Panc1 (cell line): ENCODE measurements at regions not wholly inside any gene's neighbourhood (a gene's known extent, or its start where the extent isn't known, plus 50 kb on each side); places are given as distances from the start of the nearest gene placed in this dataset.

Experiments
- CTCF ChIP-seq: fragments of 450-650 bp; IDR thresholded peaks from 2 replicates; pipeline ENCODE4 v1.5.1; 2017; ENCODE audit warnings: mild to moderate bottlenecking
- POLR2AphosphoS5 ChIP-seq: IDR thresholded peaks from 2 replicates; pipeline ENCODE4 v1.6.1; 2012; ENCODE audit warnings: mild to moderate bottlenecking, low read depth, low read length, moderate library complexity
- SIN3A ChIP-seq: IDR thresholded peaks from 2 replicates; pipeline ENCODE4 v1.6.1; 2012; ENCODE audit warnings: low read depth, mild to moderate bottlenecking, low read length, moderate library complexity, borderline replicate concordance; ENCODE audit not compliant: insufficient read depth
- TCF7L2 ChIP-seq: IDR thresholded peaks from 2 replicates; pipeline ENCODE4 v1.6.1; 2011; ENCODE audit warnings: mild to moderate bottlenecking, low read depth, low read length, inconsistent platforms
- TF ChIP-seq, protein P1 (sequence below), 2 experiments: IDR thresholded peaks; 2 replicates each; pipeline ENCODE4 v1.6.1; 2011 to 2012; ENCODE audit warnings: low read depth in 2 of 2, control low read depth in 1 of 2, low read length in 1 of 2, mild to moderate bottlenecking in 1 of 2, moderate library complexity in 1 of 2; ENCODE audit not compliant: insufficient read depth in 1 of 2

DNA sequence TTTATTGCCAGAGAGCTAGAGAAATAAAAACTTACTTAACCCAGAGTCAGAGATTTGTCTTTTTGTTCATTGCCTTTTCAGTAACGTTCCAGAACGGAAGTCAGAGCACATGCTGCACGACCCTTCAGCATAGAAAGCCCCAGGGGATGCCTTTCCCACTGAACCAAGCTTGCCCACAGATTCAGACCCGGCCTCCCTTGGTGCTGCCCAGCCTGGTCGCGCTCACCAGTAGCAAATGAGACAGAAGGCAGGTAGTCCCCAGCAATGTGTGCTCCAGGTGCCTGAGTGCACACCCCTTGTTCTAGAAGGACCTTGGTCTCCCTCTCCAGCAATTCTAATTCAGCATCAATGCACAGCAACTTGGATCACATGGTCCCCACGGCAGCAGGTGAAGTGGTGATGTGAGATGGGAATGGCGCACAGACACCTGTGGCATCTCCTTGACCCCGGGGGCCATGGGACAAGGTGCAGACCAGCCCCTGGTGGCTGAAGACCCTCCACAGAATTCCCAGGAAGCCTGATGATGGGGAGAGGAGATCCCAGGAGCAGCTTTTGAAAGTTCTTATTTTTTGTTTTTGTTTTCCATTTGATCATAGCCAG, 91.8 kb upstream of the IQSEC1 start:
- TF ChIP-seq CTCF (no peak), POLR2AphosphoS5 (no peak), SIN3A (no peak), TCF7L2 (no peak)
- TF ChIP-seq, protein P1, sequence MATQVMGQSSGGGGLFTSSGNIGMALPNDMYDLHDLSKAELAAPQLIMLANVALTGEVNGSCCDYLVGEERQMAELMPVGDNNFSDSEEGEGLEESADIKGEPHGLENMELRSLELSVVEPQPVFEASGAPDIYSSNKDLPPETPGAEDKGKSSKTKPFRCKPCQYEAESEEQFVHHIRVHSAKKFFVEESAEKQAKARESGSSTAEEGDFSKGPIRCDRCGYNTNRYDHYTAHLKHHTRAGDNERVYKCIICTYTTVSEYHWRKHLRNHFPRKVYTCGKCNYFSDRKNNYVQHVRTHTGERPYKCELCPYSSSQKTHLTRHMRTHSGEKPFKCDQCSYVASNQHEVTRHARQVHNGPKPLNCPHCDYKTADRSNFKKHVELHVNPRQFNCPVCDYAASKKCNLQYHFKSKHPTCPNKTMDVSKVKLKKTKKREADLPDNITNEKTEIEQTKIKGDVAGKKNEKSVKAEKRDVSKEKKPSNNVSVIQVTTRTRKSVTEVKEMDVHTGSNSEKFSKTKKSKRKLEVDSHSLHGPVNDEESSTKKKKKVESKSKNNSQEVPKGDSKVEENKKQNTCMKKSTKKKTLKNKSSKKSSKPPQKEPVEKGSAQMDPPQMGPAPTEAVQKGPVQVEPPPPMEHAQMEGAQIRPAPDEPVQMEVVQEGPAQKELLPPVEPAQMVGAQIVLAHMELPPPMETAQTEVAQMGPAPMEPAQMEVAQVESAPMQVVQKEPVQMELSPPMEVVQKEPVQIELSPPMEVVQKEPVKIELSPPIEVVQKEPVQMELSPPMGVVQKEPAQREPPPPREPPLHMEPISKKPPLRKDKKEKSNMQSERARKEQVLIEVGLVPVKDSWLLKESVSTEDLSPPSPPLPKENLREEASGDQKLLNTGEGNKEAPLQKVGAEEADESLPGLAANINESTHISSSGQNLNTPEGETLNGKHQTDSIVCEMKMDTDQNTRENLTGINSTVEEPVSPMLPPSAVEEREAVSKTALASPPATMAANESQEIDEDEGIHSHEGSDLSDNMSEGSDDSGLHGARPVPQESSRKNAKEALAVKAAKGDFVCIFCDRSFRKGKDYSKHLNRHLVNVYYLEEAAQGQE (IDR thresholded peaks at IDR 0.05; ENCODE audit: insufficient read depth in 1 of 2, low read depth in 2 of 2, low read length in 1 of 2): no peak
